Spleen (tissue), 7 donors: ENCODE measurements at regions not wholly inside any gene's neighbourhood (a gene's known extent, or its start where the extent isn't known, plus 50 kb on each side); places are given as distances from the start of the nearest gene placed in this dataset.

Experiments
- POLR2A ChIP-seq, 3 donors: fragments of 450-650 bp; IDR thresholded peaks; one replicate each; pipeline ENCODE4 v1.5.1; 2017; ENCODE audit warnings: antibody characterized with exemption in 3 of 3, mild to moderate bottlenecking in 1 of 3
- POLR2AphosphoS5 ChIP-seq, 3 donors: sonication (generic); formaldehyde crosslinking; IDR thresholded peaks; one replicate each; pipeline ENCODE4 v1.5.1; 2017; ENCODE audit warnings: antibody characterized with exemption in 3 of 3
- TF ChIP-seq, protein P1 (sequence below), 11 experiments: fragments of 200-600 bp in 7 of 11; fragments of 450-650 bp in 4 of 11; sonication (generic) in 4 of 11; IDR thresholded peaks in 8 of 11; conservative IDR thresholded peaks in 3 of 11; 1 replicate in 7 of 11; 2 replicates in 4 of 11; pipeline versions ENCODE4 v1.4.0 to v1.8.0; 2016 to 2021; ENCODE audit warnings: antibody characterized with exemption in 11 of 11, inconsistent platforms in 4 of 11, mild to moderate bottlenecking in 1 of 11
- donor health status: DM: no; HTN: no; CAD: no; lungs with moderate emphysema.
- donor health status: DM: no; HTN: no; CAD: no.
- donor health status: DM: no; HTN: no; CAD: no.

- TF ChIP-seq POLR2AphosphoS5 (IDR thresholded peaks at IDR 0.05) (no peak), POLR2A (IDR thresholded peaks at IDR 0.05) (no peak)
- TF ChIP-seq, protein P1, sequence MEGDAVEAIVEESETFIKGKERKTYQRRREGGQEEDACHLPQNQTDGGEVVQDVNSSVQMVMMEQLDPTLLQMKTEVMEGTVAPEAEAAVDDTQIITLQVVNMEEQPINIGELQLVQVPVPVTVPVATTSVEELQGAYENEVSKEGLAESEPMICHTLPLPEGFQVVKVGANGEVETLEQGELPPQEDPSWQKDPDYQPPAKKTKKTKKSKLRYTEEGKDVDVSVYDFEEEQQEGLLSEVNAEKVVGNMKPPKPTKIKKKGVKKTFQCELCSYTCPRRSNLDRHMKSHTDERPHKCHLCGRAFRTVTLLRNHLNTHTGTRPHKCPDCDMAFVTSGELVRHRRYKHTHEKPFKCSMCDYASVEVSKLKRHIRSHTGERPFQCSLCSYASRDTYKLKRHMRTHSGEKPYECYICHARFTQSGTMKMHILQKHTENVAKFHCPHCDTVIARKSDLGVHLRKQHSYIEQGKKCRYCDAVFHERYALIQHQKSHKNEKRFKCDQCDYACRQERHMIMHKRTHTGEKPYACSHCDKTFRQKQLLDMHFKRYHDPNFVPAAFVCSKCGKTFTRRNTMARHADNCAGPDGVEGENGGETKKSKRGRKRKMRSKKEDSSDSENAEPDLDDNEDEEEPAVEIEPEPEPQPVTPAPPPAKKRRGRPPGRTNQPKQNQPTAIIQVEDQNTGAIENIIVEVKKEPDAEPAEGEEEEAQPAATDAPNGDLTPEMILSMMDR (IDR thresholded peaks at IDR 0.05 in 8 of 11, conservative IDR thresholded peaks at IDR 0.05 in 3 of 11), result no peak
Observed at GRCh38 chr1:95780836-95781235, 546.8 kb downstream of the RWDD3 start.
